Testis (tissue), 2 donors: ENCODE measurements at regions not wholly inside any gene's neighbourhood (a gene's known extent, or its start where the extent isn't known, plus 50 kb on each side); places are given as distances from the start of the nearest gene placed in this dataset.

ENCODE experiments used
- CTCF ChIP-seq, 3 experiments: fragments of 450-650 bp in 2 of 3; fragments of 200-600 bp in 1 of 3; sonication (generic) in 1 of 3; IDR thresholded peaks; one replicate each; pipeline ENCODE4 v1.5.1; 2016 to 2019; ENCODE audit warnings: antibody characterized with exemption in 3 of 3, mild to moderate bottlenecking in 2 of 3, moderate library complexity in 1 of 3
- POLR2A ChIP-seq: fragments of 450-650 bp; IDR thresholded peaks from one replicate; pipeline ENCODE4 v1.6.1; 2017; ENCODE audit warnings: antibody characterized with exemption, mild to moderate bottlenecking, moderate library complexity

GRCh38 chr5:175216991-175217390 is 227.0 kb downstream of the DRD1 start:
- TF ChIP-seq CTCF (IDR thresholded peaks at IDR 0.05) (no peak), POLR2A (no peak)
